K562 (cell line): ENCODE measurements at regions not wholly inside any gene's neighbourhood (a gene's known extent, or its start where the extent isn't known, plus 50 kb on each side); places are given as distances from the start of the nearest gene placed in this dataset.

Source experiments
- ATAC-seq: fragments of 200-7000 bp; cut with Tn5 transposase; 3 replicates; pipeline ENCODE4 v1.9.1; 2020; ENCODE audit warnings: moderate library complexity
- BruUV-seq: library from RNA; stranded (reverse); fragments of 400-500 nt; replicated peaks from 2 replicates; lab custom pipeline; 2021; lab: Mats Ljungman, UMichigan
- CTCF ChIA-PET: fragments of 300-600 bp; formaldehyde crosslinking; extraction: SDS; loops from one replicate; lab custom pipeline; 2021; ENCODE audit warnings: low intra/inter-chr PET ratio; lab: Yijun Ruan, JAX
- POLR2A ChIA-PET: fragments of 300-600, 350-650 bp; sonication (Branson Sonifier 250); formaldehyde crosslinking; extraction: SDS; loops from one replicate; lab custom pipeline; 2021; ENCODE audit warnings: antibody characterized with exemption, inconsistent platforms; lab: Yijun Ruan, JAX
- DNase-seq, 4 experiments: peaks; one replicate each; pipeline versions ENCODE4 v3.0.0 to v3.0.0-alpha.2; 2011 to 2018; ENCODE audit warnings: low spot score in 3 of 4, mixed read lengths in 3 of 4; ENCODE audit errors: extremely low read depth in 1 of 4
- FAIRE-seq: peaks from 2 replicates; lab custom pipeline; 2011; peaks lifted over from hg19 to GRCh38; lab: Jason Lieb, UNC
- H2AFZ ChIP-seq: 2 replicates; pipeline ENCODE4 v1.6.0; 2011; ENCODE audit warnings: low read depth, low read length, control low read depth, inconsistent platforms
- H3K27ac ChIP-seq: fragments of 200-600 bp; 3 replicates; pipeline ENCODE4 v1.8.0; 2011; ENCODE audit warnings: low read depth, mild to moderate bottlenecking, control low read depth, inconsistent platforms, low read length, moderate library complexity, mixed read lengths; ENCODE audit errors: extremely low read depth
- H3K27me3 ChIP-seq, 2 experiments: fragments of 300-600 bp in 1 of 2; 2 replicates in 1 of 2; 3 replicates in 1 of 2; pipeline versions ENCODE4 v1.6.0 to v1.8.0; 2011; ENCODE audit warnings: inconsistent platforms in 2 of 2, low read length in 2 of 2, mild to moderate bottlenecking in 1 of 2, mixed read lengths in 1 of 2, moderate library complexity in 1 of 2; ENCODE audit not compliant: control insufficient read depth in 2 of 2, insufficient read depth in 2 of 2
- H3K36me3 ChIP-seq: fragments of 300-600 bp; 3 replicates; pipeline ENCODE4 v1.8.0; 2011; ENCODE audit warnings: mild to moderate bottlenecking, low read length, inconsistent platforms; ENCODE audit not compliant: control insufficient read depth, insufficient read depth
- H3K4me1 ChIP-seq, 2 experiments: fragments of 200-600 bp in 1 of 2; replicated peaks in 1 of 2; 2 replicates in 1 of 2; 3 replicates in 1 of 2; pipeline versions ENCODE4 v1.5.1 to v1.8.0; 2011; ENCODE audit warnings: inconsistent platforms in 2 of 2, low read length in 2 of 2, mild to moderate bottlenecking in 1 of 2, mixed read lengths in 1 of 2, moderate library complexity in 1 of 2; ENCODE audit not compliant: control insufficient read depth in 2 of 2, insufficient read depth in 2 of 2
- H3K4me2 ChIP-seq: 2 replicates; pipeline ENCODE4 v1.6.1; 2011; ENCODE audit warnings: low read length, control low read depth, inconsistent platforms, mixed read lengths; ENCODE audit not compliant: insufficient read depth
- H3K4me3 ChIP-seq: fragments of 200-600 bp; sonication (generic), shearing (Covaris generic); 2 replicates; pipeline ENCODE4 v1.5.1; 2016; ENCODE audit warnings: control low read depth, inconsistent platforms
- H3K79me2 ChIP-seq: fragments of 200-600 bp; 3 replicates; pipeline ENCODE4 v1.8.0; 2011; ENCODE audit warnings: low read length, inconsistent platforms; ENCODE audit not compliant: control insufficient read depth, insufficient read depth
- H3K9ac ChIP-seq, 2 experiments: 2 replicates each; pipeline versions ENCODE4 v1.6.0 to v1.6.1; 2011; ENCODE audit warnings: low read depth in 2 of 2, low read length in 2 of 2, control low read depth in 1 of 2, inconsistent platforms in 1 of 2, mild to moderate bottlenecking in 1 of 2, mixed read lengths in 1 of 2; ENCODE audit not compliant: insufficient read depth in 1 of 2
- H3K9me1 ChIP-seq: one replicate; pipeline ENCODE4 v1.6.0; 2011; ENCODE audit warnings: inconsistent platforms, mild to moderate bottlenecking, low read length, moderate library complexity; ENCODE audit not compliant: control insufficient read depth, insufficient read depth
- H3K9me3 ChIP-seq: replicated peaks from 2 replicates; pipeline ENCODE4 v1.5.1; 2011; ENCODE audit warnings: low read depth, low read length, inconsistent platforms; ENCODE audit not compliant: control insufficient read depth, insufficient read depth
- H4K20me1 ChIP-seq: replicated peaks from 2 replicates; pipeline ENCODE4 v1.6.1; 2011; ENCODE audit warnings: low read length, inconsistent platforms, mixed read lengths; ENCODE audit not compliant: control insufficient read depth, insufficient read depth
- ARID2 ChIP-seq: fragments of 450-650 bp; IDR thresholded peaks from 2 replicates; pipeline ENCODE4 v1.6.1; 2017; ENCODE audit warnings: antibody characterized with exemption, mild to moderate bottlenecking
- ATF7 ChIP-seq: fragments of 450-650 bp; IDR thresholded peaks from 2 replicates; pipeline ENCODE4 v1.7.1; 2014; ENCODE audit warnings: mild to moderate bottlenecking, moderate library complexity
- ERF ChIP-seq: fragments of 450-650 bp; formaldehyde crosslinking; IDR thresholded peaks from 2 replicates; pipeline ENCODE4 v1.4.0; 2020; ENCODE audit warnings: mild to moderate bottlenecking, mixed read lengths
- KLF16 ChIP-seq: IDR thresholded peaks from 2 replicates; pipeline ENCODE4 v1.6.1; 2016; ENCODE audit warnings: antibody characterized with exemption
- NFE2 ChIP-seq: IDR thresholded peaks from 2 replicates; pipeline ENCODE4 v1.6.1; 2014; ENCODE audit warnings: antibody characterized with exemption, low read depth
- RAD51 ChIP-seq: fragments of 450-650 bp; IDR thresholded peaks from 2 replicates; pipeline ENCODE4 v1.7.1; 2016; ENCODE audit warnings: low read depth, mild to moderate bottlenecking, borderline replicate concordance
- RBFOX2 ChIP-seq: fragments of 200-400 bp; formaldehyde crosslinking; IDR thresholded peaks from 2 replicates; pipeline ENCODE4 v1.6.1; 2017; ENCODE audit warnings: low read depth, mild to moderate bottlenecking, low read length, moderate library complexity
- REST ChIP-seq, 2 experiments: fragments of 450-650 bp; formaldehyde crosslinking in 1 of 2; IDR thresholded peaks; 2 replicates each; pipeline versions ENCODE4 v1.4.0 to v1.6.1; 2014 to 2020; ENCODE audit warnings: mild to moderate bottlenecking in 2 of 2, borderline replicate concordance in 1 of 2, low read depth in 1 of 2
- ZNF146 ChIP-seq: IDR thresholded peaks from one replicate; pipeline ENCODE4 v1.6.1; 2018; ENCODE audit warnings: missing compliant biosample characterization; ENCODE audit not compliant: unreplicated experiment
- ZNF778 ChIP-seq: fragments of 450-650 bp; formaldehyde crosslinking; IDR thresholded peaks from 2 replicates; pipeline ENCODE4 v1.4.0; 2020; ENCODE audit warnings: mild to moderate bottlenecking, moderate library complexity
- WGBS: fragments of 100-300 bp; shearing (Covaris generic); methylation state at CpG from one replicate; pipeline ENCODE4 v1.1.6; 2016; ENCODE audit warnings: low coverage, mixed read lengths; ENCODE audit not compliant: insufficient coverage; ENCODE audit errors: missing lambda C conversion rate; 5-methylcytosine and 5-hydroxymethylcytosine counted together
- in situ Hi-C: fragments of 300-500 bp; cut with MboI; formaldehyde crosslinking; loops from 4 replicates; pipeline ENCODE4 v1.15.0; 2018; ENCODE audit warnings: inconsistent platforms, mixed read lengths
- intact Hi-C: fragments of 100-400 bp; cut with micrococcal nuclease; formaldehyde crosslinking; loops from 2 replicates; pipeline ENCODE4 v1.14.2; 2022

- Histone ChIP-seq H3K9me1 (no peaks in the 10 kb centered on the region), H3K4me3 (no peak overlapping the region), H3K4me1 (no peaks in the 10 kb centered on the region), H2AFZ (no peak overlapping the region), H3K27ac (no peak overlapping the region), H4K20me1 (no peaks in the 10 kb centered on the region), H3K9me3 (no peaks in the 10 kb centered on the region), H3K79me2 (no peaks in the 10 kb centered on the region), H3K27me3 (no peaks in the 10 kb centered on the region), H3K36me3 (no peaks in the 10 kb centered on the region), H3K9ac (no peak overlapping the region), H3K4me2 (no peak overlapping the region)
- TF ChIP-seq ZNF778 (CRISPR knock-in tag) (no peak), ERF (CRISPR knock-in tag) (no peak), RAD51 (no peak), ZNF146 (CRISPR knock-in tag) (no peak), ATF7 (no peak), NFE2 (no peak), RBFOX2 (no peak), KLF16 (no peak)
- WGBS = 0% methylated on average over 1 of the region's 1 CpG
- CTCF ChIA-PET = no interaction called here
- intact Hi-C loops = no loop called here
- FAIRE-seq (no peak), DNase-seq (no peak), ATAC-seq (no peak)
- BruUV-seq = no TSS peak
- POLR2A ChIA-PET = interaction anchor here (0.5 kb wide), 1 partner anchor 38 kb away, joined by 3 read pairs; no protein-coding TSS in a partner anchor
- in situ Hi-C loops = no loop called here
Observed at GRCh38 chr18:39958876-39959275, 1996.2 kb upstream of the PIK3C3 start.

- H3K36me3 ChIP-seq = no peaks in the 10 kb centered on the region
- no peak for ATAC-seq
- no peak overlapping the region for H3K4me3 ChIP-seq
- H3K9me1 ChIP-seq = no peaks in the 10 kb centered on the region
- H3K27me3 ChIP-seq = no peaks in the 10 kb centered on the region
- no peaks in the 10 kb centered on the region for H3K4me1 ChIP-seq
- no peak overlapping the region for H3K27ac ChIP-seq
- no peak overlapping the region for H3K9ac ChIP-seq
- H4K20me1 ChIP-seq = no peaks in the 10 kb centered on the region
- intact Hi-C loops = no loop called here
- 0% methylated on average over 2 of the region's 2 CpGs for WGBS
- BruUV-seq = no TSS peak
- H3K4me2 ChIP-seq = no peak overlapping the region
- no peak overlapping the region for H2AFZ ChIP-seq
- no peak for FAIRE-seq
- ChIA-PET POLR2A (no interaction called here), CTCF (no interaction called here)
- H3K79me2 ChIP-seq = no peaks in the 10 kb centered on the region
- in situ Hi-C loops = no loop called here
- DNase-seq = no peak
- H3K9me3 ChIP-seq = no peaks in the 10 kb centered on the region
- no peak for TF ChIP-seq REST (IDR thresholded peaks at IDR 0.05; ENCODE audit: borderline replicate concordance)
- TF ChIP-seq REST (CRISPR knock-in tag; IDR thresholded peaks at IDR 0.05; ENCODE audit: low read depth) = no peak
- TF ChIP-seq ARID2 = no peak
Observed at GRCh38 chr18:39952816-39953215, 2002.2 kb upstream of the PIK3C3 start.
